ENCODE measurements at regions not wholly inside any gene's neighbourhood (a gene's known extent, or its start where the extent isn't known, plus 50 kb on each side); places are given as distances from the start of the nearest gene placed in this dataset.

DNA sequence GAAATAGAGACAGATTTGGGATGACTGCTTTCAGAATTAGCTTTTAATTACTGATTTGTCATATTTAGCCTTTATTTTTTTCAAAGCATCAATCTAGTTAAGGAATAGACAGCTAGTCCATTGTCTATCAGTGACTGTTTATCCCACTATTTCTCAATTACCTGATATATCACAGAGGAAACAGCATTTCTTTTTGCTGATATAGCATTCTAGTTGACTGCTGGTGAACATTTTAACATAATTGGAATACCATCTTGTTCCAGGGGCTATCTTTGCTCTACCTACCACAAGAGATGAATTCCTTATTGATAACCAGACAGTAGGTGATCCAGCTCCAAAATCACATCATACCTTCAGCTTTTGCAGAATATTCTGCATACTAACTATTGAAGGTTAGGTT lies 982.7 kb downstream of the SQOR start:
- no peak for DNase-seq (ENCODE audit: low read depth)

DNA sequence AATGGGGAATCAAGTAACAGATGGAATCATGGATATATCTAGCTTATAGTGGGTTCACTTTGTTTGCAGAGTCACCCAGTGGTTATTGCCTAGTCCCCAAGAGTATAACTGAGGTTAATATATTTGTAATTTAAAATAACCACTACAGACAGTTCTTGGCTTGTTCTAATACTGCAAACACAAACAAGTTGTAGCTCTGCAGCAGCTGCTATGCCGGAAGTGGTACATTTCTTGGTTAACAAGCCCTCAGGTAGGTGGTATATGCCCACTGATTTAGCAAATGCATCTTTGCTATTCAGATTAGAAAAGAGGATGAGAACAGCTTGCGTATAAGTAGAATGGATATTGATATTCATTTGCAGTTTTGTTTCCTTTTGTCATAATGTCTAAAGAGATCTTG lies 984.2 kb downstream of the SQOR start:
- DNase-seq (ENCODE audit: low read depth) = no peak

DNA sequence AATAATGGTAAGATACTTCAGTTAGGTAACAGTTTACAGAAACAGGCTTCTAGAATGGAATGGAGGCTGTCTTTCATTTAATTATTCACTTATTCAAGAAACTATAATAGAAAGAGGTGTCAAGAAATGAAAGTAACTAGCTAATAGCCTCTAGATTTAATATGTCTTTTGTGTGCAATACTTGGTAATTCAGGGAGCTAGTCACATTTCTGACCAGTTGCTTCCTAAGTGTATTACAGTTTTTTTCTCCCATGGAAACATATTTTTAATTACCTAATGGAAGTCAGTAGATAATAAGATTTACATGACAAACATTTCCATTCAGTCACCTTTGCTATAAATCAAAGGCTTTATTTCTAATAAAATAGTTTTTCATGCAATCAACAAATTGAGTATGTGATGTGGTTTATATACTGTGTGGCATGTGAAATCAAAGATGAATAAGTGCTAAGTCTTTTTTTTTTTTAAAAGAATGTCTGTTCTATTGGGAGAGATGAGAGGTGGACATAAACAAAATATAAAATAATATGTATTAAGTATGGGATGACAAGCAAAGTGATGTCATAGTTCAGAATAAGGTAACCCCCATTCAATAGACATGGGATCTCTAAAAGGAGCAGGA lies 985.7 kb downstream of the SQOR start:
- no peak for DNase-seq (ENCODE audit: low read depth)

DNA sequence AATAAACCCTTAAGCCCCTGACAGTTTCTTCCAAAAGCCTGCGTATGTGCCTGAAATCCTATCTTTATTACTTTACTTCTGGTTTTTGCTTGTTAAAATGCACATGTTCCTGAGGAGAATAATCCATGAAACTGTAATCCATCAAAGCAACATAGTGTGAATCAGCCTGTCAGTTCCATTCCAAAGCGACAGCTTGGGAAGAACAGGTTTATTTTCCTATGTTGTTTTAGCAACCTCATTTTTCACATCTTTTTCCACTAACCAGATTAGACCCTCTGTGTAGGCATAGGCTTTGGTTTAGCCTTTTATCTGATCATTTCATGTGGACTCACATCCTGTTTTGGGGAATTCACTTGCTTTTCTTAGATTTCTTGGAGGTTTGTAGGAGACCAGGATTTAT lies 988.0 kb downstream of the SQOR start:
- DNase-seq (ENCODE audit: low read depth) = no peak

DNA sequence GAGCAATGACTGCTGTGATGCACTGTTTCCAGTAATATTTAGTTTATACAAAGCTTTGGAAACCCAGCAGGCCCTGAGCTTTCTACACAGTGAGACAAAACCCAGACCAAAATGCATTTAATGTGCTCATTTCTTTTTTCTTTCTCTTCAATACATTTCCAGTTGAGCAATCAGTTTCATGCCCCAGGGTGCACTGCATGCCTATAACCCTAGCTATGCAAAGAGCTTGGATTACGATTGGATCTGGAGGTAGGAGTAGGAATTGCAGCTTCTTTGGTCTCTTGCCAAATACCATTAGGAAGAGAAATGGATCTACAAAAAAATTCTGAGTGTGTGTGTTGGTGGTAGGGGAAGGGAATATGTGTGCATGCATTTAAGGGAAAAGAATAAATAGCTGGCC lies 1001.4 kb downstream of the SQOR start:
- DNase-seq (ENCODE audit: low read depth) = no peak

DNA sequence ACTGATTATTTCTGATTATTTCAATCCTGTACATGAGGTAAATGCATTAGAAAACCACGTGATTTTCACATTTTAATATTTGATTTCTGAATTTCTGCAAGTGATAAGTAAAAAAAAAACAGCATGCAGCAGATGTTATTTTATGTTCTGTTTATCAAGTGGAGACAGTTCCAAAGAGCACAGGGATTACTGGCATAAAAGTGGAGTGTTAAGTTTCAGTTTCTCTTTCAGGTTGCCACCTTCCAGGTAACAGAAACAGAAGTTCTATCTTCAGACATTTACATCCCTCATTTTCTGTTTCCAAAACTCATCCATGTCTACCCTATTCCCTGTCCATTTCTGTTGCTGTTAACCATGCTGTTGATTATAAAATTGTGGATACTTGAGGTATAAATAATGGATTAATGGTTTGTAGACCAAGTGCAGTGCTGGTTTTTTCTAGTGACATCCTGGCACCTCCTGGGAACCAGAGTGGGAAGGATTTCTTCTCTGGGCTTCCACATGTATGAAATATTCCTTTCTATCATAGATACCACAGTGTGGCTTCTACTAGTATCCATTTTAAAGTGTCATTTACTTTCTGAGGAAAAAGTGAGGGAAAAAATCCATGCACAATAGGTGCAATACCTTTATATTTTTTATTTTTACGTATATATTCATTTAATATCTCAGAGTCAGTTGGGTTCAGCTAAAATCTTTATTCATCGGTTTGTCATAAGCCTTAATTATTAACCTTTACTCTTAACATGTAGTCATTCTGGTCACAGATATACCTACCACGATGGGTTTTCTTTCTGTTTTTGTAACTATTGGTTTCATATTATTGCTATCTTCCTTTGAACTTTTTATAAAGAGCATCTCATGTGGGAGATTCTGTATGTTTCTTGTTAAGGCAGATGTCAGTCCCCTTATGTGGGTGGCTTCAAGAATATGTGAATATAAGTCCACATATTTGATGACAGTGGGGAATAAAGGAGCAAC lies 1010.0 kb downstream of the SQOR start:
- no peak for DNase-seq (ENCODE audit: low read depth)

DNA sequence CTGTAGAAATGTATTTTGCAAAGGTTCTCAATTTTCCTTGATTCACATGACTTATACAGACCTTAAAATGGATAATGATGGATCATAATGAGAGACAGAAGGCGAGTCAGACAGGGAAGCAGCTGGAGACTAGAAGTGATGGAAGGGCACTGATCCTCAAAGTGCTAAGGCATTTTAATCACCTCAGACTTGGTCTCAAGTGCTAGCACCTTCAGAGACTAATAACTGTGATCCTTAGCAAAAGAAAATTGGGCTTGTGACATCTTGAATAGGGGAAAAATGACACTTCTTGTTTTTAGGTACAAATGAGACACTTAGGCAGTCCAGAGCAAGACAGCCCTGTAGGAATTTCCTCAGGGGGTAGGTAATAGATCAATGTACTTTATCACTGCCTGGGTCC lies 1011.7 kb downstream of the SQOR start:
- DNase-seq (ENCODE audit: low read depth) = no peak

DNA sequence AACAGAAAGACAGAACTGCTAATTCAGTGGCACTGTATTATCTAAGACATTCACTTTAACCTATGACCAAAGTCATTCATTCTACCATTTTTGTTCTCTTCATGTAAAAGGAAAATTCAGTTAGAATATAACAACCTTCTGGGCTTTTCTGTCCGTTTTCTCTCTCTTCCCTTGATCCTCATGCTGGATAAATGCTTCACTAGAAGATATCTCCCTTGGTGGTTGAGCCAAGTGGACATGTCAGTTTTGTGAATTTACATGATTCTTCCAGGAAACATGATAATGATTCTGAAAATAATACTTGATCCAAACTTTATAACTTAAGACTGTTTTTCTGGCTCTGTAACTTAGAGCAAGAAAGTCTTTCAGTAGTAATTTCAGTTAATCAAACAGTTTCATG lies 1012.2 kb downstream of the SQOR start:
- DNase-seq (ENCODE audit: low read depth) = no peak

DNA sequence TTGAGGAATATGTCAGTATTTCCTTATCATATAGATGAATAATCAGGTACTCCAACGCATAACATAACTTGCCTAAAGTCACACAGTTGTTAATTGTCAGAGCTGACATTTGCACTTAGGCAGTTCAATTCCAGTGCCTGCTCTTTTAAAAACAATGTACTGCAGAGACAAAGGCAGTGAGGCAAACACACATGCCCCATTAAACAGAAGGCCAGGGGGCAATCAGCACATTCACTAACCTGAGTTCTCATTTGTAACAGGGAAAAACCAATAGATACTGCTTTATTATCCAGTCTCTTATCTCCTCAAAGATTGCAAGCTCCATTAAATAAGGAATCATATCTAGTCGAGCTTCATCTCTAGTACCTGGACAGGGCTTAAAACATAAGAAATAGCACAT lies 1017.4 kb downstream of the SQOR start:
- no peak for DNase-seq (ENCODE audit: low read depth)

DNA sequence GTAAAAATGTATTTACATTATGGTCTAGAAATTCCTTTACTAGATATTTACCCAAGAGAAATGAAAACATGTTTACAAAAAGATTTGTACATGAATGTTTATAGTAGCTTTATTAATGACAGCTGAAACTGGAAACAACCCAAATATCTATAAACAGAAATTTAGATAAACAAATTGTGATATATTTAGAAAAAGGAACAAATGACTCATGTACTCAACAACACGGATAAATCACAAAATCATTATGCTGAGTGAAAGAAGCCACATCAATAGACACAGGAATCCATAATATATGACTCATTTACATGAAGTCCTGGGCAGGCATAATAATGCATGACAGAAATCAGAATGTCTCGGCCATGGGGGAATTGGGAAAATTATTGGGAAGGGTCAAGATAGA lies 1020.2 kb downstream of the SQOR start:
- DNase-seq (ENCODE audit: low read depth) = no peak

DNA sequence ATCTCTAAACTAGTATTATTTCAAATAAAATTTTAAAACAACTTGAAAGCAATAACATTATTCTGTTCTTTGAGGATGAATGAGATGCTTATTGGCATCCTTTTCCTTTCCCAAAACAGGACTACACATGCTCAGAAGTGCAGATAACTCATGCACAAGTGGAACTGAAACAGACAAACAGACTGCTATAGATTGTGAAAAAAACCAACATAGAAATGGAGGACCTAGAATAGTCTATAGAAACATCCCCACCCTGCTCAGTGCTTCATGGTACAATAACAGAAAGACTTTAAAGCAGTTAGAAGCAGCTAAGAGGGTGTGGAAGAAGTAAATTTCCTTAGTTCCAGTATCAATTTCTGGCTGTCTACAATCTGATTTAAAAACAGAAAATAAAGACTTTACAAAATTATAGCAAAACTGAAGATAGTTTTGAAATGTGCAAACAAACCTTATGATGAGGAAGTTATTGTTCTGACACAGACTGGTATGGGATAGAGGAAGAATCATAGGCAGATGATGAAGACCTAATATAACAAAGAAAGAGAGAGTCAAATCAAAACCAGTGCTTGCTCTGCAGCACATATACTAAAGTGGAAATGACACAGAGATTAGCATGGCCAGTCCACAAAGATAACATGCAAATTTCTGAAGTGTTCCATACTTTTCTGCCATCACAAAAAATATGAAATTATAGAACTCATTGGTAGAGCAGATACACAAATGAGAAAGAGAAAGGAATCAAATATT lies 1025.4 kb downstream of the SQOR start:
- no peak for DNase-seq (ENCODE audit: low read depth)

DNA sequence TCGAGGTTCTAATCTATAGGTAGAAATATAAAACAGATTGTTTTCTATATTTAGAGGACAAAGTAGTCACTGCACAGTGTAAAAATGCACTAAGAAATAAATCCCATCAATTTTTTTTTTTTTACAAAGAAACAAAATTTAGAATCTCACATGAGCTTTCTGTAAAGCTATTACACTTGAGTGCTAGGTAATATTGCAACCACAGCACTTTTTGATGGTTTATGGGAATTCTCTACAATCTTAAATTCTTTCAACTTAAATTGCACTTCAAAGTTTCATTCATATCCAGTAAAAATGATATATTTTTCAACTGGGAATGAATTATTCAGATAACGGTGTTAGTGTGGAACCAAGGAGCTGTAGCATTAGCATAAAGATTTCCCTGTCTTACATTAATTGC lies 1035.4 kb downstream of the SQOR start:
- no peak for DNase-seq (ENCODE audit: low read depth)

DNA sequence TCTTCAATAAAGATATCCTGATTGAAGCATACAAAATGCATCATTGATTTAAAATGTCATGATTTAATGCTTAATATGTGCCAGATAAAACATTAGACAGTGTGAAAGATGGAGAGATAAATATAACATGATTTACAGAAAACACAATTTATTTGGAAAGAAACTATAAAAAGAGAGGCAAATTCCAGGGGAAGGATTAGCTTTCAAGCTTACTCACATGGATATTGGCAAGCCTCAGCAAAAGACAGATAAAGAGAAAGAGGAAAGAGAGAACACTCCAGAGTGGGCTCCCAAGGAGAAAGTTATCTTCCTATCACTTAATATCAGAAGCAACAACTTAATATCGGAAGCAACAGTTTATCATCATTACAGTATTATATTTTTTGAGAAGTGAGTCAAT lies 1036.5 kb downstream of the SQOR start:
- no peak for DNase-seq (ENCODE audit: low read depth)

DNA sequence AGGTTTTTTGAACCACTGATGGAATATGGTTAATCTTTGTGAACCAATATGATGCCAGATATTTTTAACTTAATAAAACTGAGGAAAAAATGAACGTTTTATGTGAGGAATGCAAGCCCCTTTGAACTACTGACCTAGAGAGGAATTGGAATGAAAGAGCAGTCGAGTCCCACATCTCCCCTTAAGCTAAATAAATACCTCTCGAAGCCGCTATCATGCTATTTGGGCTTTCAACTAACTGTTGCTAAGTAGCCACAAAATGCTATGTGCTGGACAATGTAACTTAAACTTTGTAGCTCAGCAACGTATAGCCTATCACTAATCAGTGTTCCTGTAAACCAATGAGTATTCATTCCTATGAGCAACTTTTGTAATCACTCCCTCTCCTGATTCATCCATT lies 1037.2 kb downstream of the SQOR start:
- DNase-seq (ENCODE audit: low read depth) = no peak

DNA sequence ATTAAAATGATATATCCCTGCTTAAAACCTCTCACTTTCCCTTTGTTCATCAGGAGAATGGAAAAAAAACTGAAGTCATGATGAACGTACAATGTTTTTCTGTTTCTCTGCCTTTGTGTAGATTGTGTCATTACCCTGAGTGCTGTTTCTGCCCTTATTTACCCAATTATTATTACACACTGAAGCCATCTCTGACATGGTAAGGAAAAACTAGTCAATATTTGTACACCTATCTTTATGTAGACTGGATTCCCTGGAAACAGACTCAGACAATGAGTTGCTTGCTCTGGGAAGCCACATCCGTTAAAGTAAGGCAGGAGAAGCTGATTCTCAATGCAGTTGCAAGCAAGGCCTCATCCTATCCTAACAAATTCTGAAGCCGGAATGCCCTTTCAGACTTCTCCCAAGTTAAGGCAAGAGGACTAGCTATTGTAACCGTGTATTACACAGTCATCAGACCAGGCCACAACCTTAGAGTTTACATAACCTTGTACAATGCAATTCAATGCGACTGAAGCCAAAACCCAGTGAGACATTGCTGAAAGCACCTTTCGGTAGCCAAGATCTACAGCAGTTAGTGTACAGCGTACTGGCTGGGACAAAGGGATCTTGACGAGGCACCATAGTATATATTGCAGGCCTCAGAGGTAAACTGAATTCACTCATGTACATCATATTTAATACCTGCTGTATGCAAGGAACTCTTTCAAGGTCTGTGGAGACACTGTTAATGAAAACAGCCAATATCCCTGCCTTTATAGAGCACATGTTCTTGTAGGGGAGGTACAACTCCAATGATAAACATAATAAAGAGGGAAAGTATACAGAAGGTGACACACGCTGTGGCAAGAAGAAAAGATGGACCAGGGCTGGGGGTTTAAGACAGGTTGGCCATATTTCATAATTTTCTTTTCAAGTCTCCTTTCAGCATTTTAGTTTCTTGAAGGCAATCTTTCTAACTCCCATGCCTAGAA lies 1040.8 kb upstream of the SEMA6D start:
- no peak for DNase-seq (ENCODE audit: low read depth)

DNA sequence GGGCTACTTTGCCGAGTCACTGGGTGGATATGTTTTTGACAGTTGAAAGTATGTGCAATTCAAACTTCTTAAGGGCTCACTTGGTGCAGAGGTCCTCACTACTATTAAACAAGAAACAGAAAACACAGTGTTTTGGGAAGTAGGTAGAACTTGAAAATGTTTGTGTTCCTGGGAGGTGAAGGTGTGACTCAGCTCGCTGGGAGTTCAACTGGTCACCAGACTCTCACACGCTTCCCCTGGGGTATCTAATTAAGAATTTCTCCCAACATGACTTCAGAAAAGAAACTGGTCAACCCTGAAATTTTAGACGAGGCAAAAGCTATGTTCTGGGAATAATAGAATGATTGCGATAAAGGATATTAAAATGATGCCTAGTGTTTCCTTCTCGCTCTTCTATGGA lies 1039.8 kb upstream of the SEMA6D start:
- no peak for DNase-seq (ENCODE audit: low read depth)

DNA sequence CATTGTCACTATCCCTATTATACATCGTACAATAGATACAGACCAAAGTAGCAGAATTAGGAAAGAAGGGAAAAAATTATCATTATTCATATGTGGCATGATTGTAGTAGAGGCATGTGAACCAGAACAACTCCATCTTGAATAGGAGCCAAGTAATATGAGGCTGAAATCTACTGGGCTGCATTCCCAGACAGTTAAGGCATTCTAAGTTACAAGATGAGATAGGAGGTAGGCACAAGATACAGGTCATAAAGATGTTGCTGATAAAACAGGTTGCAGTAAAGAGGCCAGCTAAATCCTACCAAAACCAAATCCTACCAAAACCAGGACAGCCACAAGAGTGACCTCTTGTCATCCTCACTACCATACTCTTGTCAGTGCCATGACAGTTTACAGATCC lies 1035.4 kb upstream of the SEMA6D start:
- DNase-seq (ENCODE audit: low read depth) = no peak

DNA sequence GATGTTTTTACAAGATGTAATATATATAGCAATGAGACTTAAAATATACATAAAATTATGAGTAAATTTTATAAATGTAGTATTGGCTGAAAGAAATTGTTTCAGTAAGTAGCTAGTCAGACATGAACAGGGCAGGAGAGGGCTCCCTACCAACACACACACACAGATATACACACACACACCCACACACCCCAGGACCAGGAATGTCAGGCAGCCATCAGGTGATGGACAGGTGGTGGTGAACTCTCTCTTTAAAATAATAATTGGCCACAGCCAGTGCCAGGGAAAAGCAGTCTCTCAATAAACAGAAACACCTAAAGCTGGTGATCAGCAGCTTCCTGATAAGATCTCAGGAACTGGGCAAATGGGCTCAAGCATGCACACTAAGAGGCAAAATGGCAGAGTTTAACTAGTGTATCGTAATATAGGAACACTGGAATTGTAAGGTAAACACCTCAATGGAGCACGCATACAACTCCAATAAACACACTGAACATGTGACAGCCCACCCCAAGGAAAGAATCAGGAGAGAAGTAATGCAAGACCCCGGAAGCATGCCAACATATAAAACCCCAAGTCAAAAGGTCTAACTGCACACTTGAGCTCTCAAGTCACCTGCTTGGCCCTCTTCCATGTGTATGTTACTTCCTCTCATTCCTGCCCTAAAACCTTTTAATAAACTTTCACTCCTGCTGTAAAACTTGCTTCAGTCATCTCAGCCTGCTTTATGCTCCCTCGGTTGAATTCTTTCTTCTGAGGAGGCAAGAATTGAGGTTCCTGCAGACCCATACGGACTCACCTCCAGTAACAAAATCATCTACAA lies 1034.1 kb upstream of the SEMA6D start:
- no peak for DNase-seq (ENCODE audit: low read depth)

DNA sequence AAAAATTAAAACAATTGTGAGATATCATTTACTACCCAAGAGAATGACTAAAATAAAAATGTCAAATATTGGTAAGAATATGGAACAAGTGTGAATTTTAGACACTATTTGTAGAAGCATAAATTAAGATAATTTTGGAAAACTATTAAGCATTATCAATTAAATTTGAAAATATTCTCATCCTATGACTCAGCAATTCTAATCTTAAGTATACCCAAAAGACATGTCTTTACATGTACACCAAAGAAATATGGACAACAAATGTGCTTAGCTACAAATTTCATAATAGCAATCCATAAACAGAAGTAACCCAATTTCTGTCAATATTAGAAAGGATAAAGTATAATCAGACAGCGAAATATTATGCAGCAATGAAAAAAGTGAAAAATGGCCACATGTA lies 1032.2 kb upstream of the SEMA6D start:
- no peak for DNase-seq (ENCODE audit: low read depth)

DNA sequence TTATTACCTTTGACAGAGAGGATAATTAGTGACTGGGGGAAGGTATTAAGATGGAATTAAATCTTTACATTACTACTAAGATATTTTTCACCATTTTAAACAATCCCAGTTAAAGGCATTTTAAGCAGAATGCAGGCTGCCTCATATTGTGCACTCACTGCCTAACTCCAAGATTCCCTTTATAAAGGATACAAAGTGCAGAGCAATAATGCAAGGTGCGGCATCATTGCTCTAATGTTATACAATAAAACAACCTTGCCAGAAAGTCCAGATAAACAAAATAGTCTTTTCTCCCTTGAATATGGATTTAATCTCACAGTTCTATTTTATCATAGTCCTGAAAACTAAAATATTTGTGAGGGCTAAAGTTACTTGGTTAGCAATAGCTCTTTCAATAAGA lies 1031.6 kb upstream of the SEMA6D start:
- no peak for DNase-seq (ENCODE audit: low read depth)
